ENCODE measurements at regions not wholly inside any gene's neighbourhood (a gene's known extent, or its start where the extent isn't known, plus 50 kb on each side); places are given as distances from the start of the nearest gene placed in this dataset.

GRCh38 chr9:95642189-95642588 lies 125.4 kb upstream of the PTCH1 start:
- Histone ChIP-seq H3K27me3 (ENCODE audit: control insufficient read depth in 1 of 2, insufficient read depth in 2 of 2, low read length in 2 of 2) (peaks cover 0 to 4% of the 10 kb centered on the region in 2 experiments), H3K4me3 (ENCODE audit: low read length) (no peak overlapping the region), H3K36me3 (ENCODE audit: insufficient read depth, low read length) (no peaks in the 10 kb centered on the region), H3K9me3 (ENCODE audit: control insufficient read depth in 1 of 2, insufficient read depth in 1 of 2, low read length in 2 of 2) (peaks cover 5% of the 10 kb centered on the region in 2 experiments), H3K27ac (ENCODE audit: low read depth in 1 of 2, low read length in 2 of 2) (no peak overlapping the region), H3K4me1 (ENCODE audit: insufficient read depth, low read length) (no peaks in the 10 kb centered on the region)
- no peak overlapping the region for H3K27ac Mint-ChIP-seq
- ATAC-seq (ENCODE audit: poor library complexity) = no peak
- H3K4me1 Mint-ChIP-seq (ENCODE audit: low read depth) = no peaks in the 10 kb centered on the region
- DNase-seq = no peak
- intact Hi-C loops (cut with DNase I, micrococcal nuclease) = no loop called here
- no peak overlapping the region for H3K4me3 Mint-ChIP-seq
- TF ChIP-seq, protein P1, sequence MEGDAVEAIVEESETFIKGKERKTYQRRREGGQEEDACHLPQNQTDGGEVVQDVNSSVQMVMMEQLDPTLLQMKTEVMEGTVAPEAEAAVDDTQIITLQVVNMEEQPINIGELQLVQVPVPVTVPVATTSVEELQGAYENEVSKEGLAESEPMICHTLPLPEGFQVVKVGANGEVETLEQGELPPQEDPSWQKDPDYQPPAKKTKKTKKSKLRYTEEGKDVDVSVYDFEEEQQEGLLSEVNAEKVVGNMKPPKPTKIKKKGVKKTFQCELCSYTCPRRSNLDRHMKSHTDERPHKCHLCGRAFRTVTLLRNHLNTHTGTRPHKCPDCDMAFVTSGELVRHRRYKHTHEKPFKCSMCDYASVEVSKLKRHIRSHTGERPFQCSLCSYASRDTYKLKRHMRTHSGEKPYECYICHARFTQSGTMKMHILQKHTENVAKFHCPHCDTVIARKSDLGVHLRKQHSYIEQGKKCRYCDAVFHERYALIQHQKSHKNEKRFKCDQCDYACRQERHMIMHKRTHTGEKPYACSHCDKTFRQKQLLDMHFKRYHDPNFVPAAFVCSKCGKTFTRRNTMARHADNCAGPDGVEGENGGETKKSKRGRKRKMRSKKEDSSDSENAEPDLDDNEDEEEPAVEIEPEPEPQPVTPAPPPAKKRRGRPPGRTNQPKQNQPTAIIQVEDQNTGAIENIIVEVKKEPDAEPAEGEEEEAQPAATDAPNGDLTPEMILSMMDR (IDR thresholded peaks at IDR 0.05) = no peak
- H3K9me3 Mint-ChIP-seq = peaks cover 6% of the 10 kb centered on the region
- no peaks in the 10 kb centered on the region for H3K36me3 Mint-ChIP-seq (ENCODE audit: low read depth)
- H3K27me3 Mint-ChIP-seq = peaks cover 5% of the 10 kb centered on the region
- CTCF ChIA-PET = no interaction called here
- POLR2A ChIA-PET = no interaction called here

DNA sequence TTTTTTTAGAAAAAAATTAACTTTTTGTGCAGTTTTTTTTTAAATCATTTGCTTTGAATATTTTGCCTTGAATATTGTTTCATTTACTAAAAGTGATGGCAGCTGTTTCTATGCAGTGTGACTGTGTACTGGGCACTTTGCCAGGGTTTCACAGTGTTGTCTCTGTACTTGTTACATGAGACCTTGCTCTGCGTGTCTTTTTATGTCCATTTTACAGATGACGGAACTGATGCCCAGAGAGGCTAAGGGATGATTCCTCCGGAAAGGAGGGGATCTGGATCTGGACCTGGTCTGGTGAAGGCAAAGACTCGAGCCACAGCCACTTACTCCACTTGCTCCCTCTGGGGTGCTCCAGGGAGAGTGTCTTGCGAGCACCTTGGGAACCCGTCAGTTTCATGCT lies 124.8 kb upstream of the PTCH1 start:
- ATAC-seq (ENCODE audit: poor library complexity) = no peak
- no peak overlapping the region for H3K27ac ChIP-seq (ENCODE audit: low read depth in 1 of 2, low read length in 2 of 2)
- H3K4me3 ChIP-seq (ENCODE audit: low read length) = no peak overlapping the region
- H3K27me3 ChIP-seq (ENCODE audit: control insufficient read depth in 1 of 2, insufficient read depth in 2 of 2, low read length in 2 of 2) = peaks cover 0 to 4% of the 10 kb centered on the region in 2 experiments
- H3K9me3 ChIP-seq (ENCODE audit: control insufficient read depth in 1 of 2, insufficient read depth in 1 of 2, low read length in 2 of 2) = peaks cover 5% of the 10 kb centered on the region in 2 experiments
- no peaks in the 10 kb centered on the region for H3K4me1 Mint-ChIP-seq (ENCODE audit: low read depth)
- H3K27ac Mint-ChIP-seq = no peak overlapping the region
- no peaks in the 10 kb centered on the region for H3K36me3 Mint-ChIP-seq (ENCODE audit: low read depth)
- H3K36me3 ChIP-seq (ENCODE audit: insufficient read depth, low read length) = no peaks in the 10 kb centered on the region
- peaks cover 5% of the 10 kb centered on the region for H3K27me3 Mint-ChIP-seq
- H3K4me1 ChIP-seq (ENCODE audit: insufficient read depth, low read length) = no peaks in the 10 kb centered on the region
- DNase-seq = no peak
- H3K9me3 Mint-ChIP-seq = peaks cover 2% of the 10 kb centered on the region
- intact Hi-C loops (cut with DNase I, micrococcal nuclease) = no loop called here
- POLR2A ChIA-PET = no interaction called here
- no peak overlapping the region for H3K4me3 Mint-ChIP-seq
- CTCF ChIA-PET = no interaction called here
- TF ChIP-seq, protein P1 (IDR thresholded peaks at IDR 0.05) = no peak

DNA sequence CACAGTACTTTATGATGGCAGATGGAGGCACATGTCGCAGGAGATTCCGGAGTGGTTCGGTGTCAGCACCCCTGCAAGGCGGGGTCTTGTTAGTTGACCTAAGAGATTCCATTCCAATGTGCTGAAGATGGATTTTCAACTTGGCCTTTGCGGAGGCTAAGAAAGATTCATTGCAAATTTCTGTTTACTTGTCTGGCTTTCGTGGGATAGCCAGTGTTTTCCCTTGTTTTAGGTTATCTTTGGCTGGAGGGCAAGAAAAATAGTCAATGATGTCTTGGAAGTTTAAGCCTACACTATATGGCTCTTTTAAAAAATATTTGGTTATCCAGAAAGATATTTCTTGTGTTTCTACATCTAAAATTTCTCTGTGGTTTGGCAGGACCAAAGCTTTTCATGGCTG lies 123.6 kb upstream of the PTCH1 start:
- H3K4me3 ChIP-seq (ENCODE audit: low read length) = no peak overlapping the region
- H3K9me3 ChIP-seq (ENCODE audit: control insufficient read depth in 1 of 2, insufficient read depth in 1 of 2, low read length in 2 of 2) = peaks cover 5% of the 10 kb centered on the region in 2 experiments
- TF ChIP-seq, protein P1 (IDR thresholded peaks at IDR 0.05) = no peak
- ChIA-PET CTCF (no interaction called here), POLR2A (no interaction called here)
- DNase-seq (no peak), ATAC-seq (ENCODE audit: poor library complexity) (no peak)
- H3K36me3 Mint-ChIP-seq (ENCODE audit: low read depth) = no peaks in the 10 kb centered on the region
- intact Hi-C loops (cut with DNase I, micrococcal nuclease) = no loop called here
- H3K27ac Mint-ChIP-seq = no peak overlapping the region
- H3K27me3 Mint-ChIP-seq = peaks cover 5% of the 10 kb centered on the region
- H3K36me3 ChIP-seq (ENCODE audit: insufficient read depth, low read length) = no peaks in the 10 kb centered on the region
- H3K27me3 ChIP-seq (ENCODE audit: control insufficient read depth in 1 of 2, insufficient read depth in 2 of 2, low read length in 2 of 2) = peaks cover 0 to 4% of the 10 kb centered on the region in 2 experiments
- H3K4me1 Mint-ChIP-seq (ENCODE audit: low read depth) = no peaks in the 10 kb centered on the region
- H3K9me3 Mint-ChIP-seq = peaks cover 2% of the 10 kb centered on the region
- no peak overlapping the region for H3K27ac ChIP-seq (ENCODE audit: low read depth in 1 of 2, low read length in 2 of 2)
- H3K4me3 Mint-ChIP-seq = no peak overlapping the region
- H3K4me1 ChIP-seq (ENCODE audit: insufficient read depth, low read length) = no peaks in the 10 kb centered on the region
